OCI-LY1 (cell line): ENCODE measurements at regions not wholly inside any gene's neighbourhood (a gene's known extent, or its start where the extent isn't known, plus 50 kb on each side); places are given as distances from the start of the nearest gene placed in this dataset.
"Not testable (repeated sequence)": the region's sequence is repeated elsewhere in the genome, so short reads cannot be mapped to it uniquely, and the experiment has no call there.

Source experiments
- H2AFZ ChIP-seq: fragments of 200-600 bp; sonication (generic), shearing (Covaris generic); 2 replicates; pipeline ENCODE4 v1.6.0; 2014; ENCODE audit warnings: antibody characterized with exemption, mild to moderate bottlenecking, low read length
- H3F3A ChIP-seq: fragments of 200-600 bp; sonication (generic), shearing (Covaris generic); 2 replicates; pipeline ENCODE4 v1.6.0; 2014; ENCODE audit warnings: mild to moderate bottlenecking, antibody characterized with exemption, low read length, moderate library complexity; ENCODE audit not compliant: insufficient read depth
- H3K27ac ChIP-seq: fragments of 200-600 bp; sonication (generic); 2 replicates; pipeline ENCODE4 v1.5.1; 2014; ENCODE audit warnings: low read length, mixed run types, mild to moderate bottlenecking, low read depth; ENCODE audit not compliant: poor library complexity, severe bottlenecking
- H3K27me3 ChIP-seq: fragments of 200-600 bp; sonication (generic); 2 replicates; pipeline ENCODE4 v1.6.0; 2014; ENCODE audit warnings: antibody characterized with exemption, mild to moderate bottlenecking, low read length, moderate library complexity; ENCODE audit not compliant: insufficient read depth
- H3K36me3 ChIP-seq: fragments of 200-600 bp; sonication (generic); 2 replicates; pipeline ENCODE4 v1.6.1; 2014; ENCODE audit warnings: mild to moderate bottlenecking, antibody characterized with exemption, low read length, moderate library complexity, mixed read lengths; ENCODE audit not compliant: insufficient read depth
- H3K4me1 ChIP-seq: fragments of 200-600 bp; sonication (generic); 2 replicates; pipeline ENCODE4 v1.5.1; 2014; ENCODE audit warnings: mild to moderate bottlenecking, low read length, moderate library complexity; ENCODE audit not compliant: insufficient read depth, severe bottlenecking
- H3K4me2 ChIP-seq: fragments of 200-600 bp; sonication (generic), shearing (Covaris generic); 2 replicates; pipeline ENCODE4 v1.6.1; 2014; ENCODE audit warnings: low read length
- H3K4me3 ChIP-seq: fragments of 200-600 bp; sonication (generic); 2 replicates; pipeline ENCODE4 v1.5.1; 2014; ENCODE audit warnings: low read length, low read depth, mild to moderate bottlenecking, mixed read lengths; ENCODE audit not compliant: poor library complexity, severe bottlenecking
- H3K79me2 ChIP-seq: fragments of 200-600 bp; shearing (Covaris generic); 2 replicates; pipeline ENCODE4 v1.6.1; 2016; ENCODE audit warnings: mixed run types, low read length, mixed read lengths; ENCODE audit not compliant: insufficient read depth
- H3K9ac ChIP-seq: fragments of 200-600 bp; sonication (generic), shearing (Covaris generic); 2 replicates; pipeline ENCODE4 v1.6.1; 2014; ENCODE audit warnings: mild to moderate bottlenecking, low read length, mixed read lengths
- H3K9me2 ChIP-seq: fragments of 200-600 bp; sonication (generic), shearing (Covaris generic); 2 replicates; pipeline ENCODE4 v1.6.1; 2014; ENCODE audit warnings: low read depth, mild to moderate bottlenecking, low read length, mixed read lengths
- H3K9me3 ChIP-seq: fragments of 200-600 bp; shearing (Covaris generic); 2 replicates; pipeline ENCODE4 v1.6.1; 2014; ENCODE audit warnings: low read length, mixed read lengths
- H4K20me1 ChIP-seq: fragments of 200-600 bp; sonication (generic), shearing (Covaris generic); 2 replicates; pipeline ENCODE4 v1.6.0; 2016; ENCODE audit warnings: mild to moderate bottlenecking, low read length; ENCODE audit not compliant: insufficient read depth
- CTCF ChIP-seq: fragments of 200-600 bp; sonication (generic), shearing (Covaris generic); IDR thresholded peaks from 2 replicates; pipeline ENCODE4 v1.5.1; 2017; ENCODE audit warnings: mild to moderate bottlenecking, antibody characterized with exemption, low read length, moderate library complexity, mixed read lengths
- EZH2 ChIP-seq: fragments of 200-600 bp; sonication (generic), shearing (Covaris generic); IDR thresholded peaks from 2 replicates; pipeline ENCODE4 v1.8.0; 2017; ENCODE audit warnings: borderline replicate concordance, mixed run types, mild to moderate bottlenecking, antibody characterized with exemption, low read length, moderate library complexity, mixed read lengths

- Histone ChIP-seq H3F3A (no peaks in the 10 kb centered on the region), H3K79me2 (no peaks in the 10 kb centered on the region), H4K20me1 (no peaks in the 10 kb centered on the region), H3K4me1 (no peaks in the 10 kb centered on the region), H3K9me3 (no peaks in the 10 kb centered on the region), H3K27ac (no peak overlapping the region), H2AFZ (no peak overlapping the region), H3K4me2 (no peak overlapping the region), H3K27me3 (no peaks in the 10 kb centered on the region), H3K9ac (no peak overlapping the region), H3K36me3 (no peaks in the 10 kb centered on the region), H3K9me2 (no peaks in the 10 kb centered on the region), H3K4me3 (no peak overlapping the region)
- TF ChIP-seq CTCF (no peak), EZH2 (no peak)
These were observed 112.4 kb upstream of the EDA2R start for GRCh38 chrX:66751136-66751782.

GRCh38 chrX:66744519-66744918, 105.6 kb upstream of the EDA2R start:
- not testable (repeated sequence) for H2AFZ ChIP-seq, H3K4me1 ChIP-seq, H3F3A ChIP-seq, H3K79me2 ChIP-seq, H3K27ac ChIP-seq, H3K9ac ChIP-seq, H3K9me3 ChIP-seq, H3K4me3 ChIP-seq, H3K36me3 ChIP-seq, H3K9me2 ChIP-seq, H4K20me1 ChIP-seq, H3K4me2 ChIP-seq, H3K27me3 ChIP-seq

- H3K9me2 ChIP-seq: no peaks in the 10 kb centered on the region
- no peaks in the 10 kb centered on the region for H3K9me3 ChIP-seq
- H3F3A ChIP-seq: no peaks in the 10 kb centered on the region
- no peaks in the 10 kb centered on the region for H3K4me1 ChIP-seq
- no peak for TF ChIP-seq EZH2
- TF ChIP-seq CTCF: peak; percentile 48
- no peaks in the 10 kb centered on the region for H4K20me1 ChIP-seq
- no peak overlapping the region for H3K4me2 ChIP-seq
- H3K79me2 ChIP-seq: no peaks in the 10 kb centered on the region
- no peak overlapping the region for H2AFZ ChIP-seq
- no peak overlapping the region for H3K9ac ChIP-seq
- H3K36me3 ChIP-seq: no peaks in the 10 kb centered on the region
- H3K27ac ChIP-seq: no peak overlapping the region
- no peak overlapping the region for H3K4me3 ChIP-seq
- H3K27me3 ChIP-seq: no peaks in the 10 kb centered on the region
These were observed 92.5 kb upstream of the EDA2R start for GRCh38 chrX:66731398-66731797.

- H4K20me1 ChIP-seq: no peaks in the 10 kb centered on the region
- H3K9me3 ChIP-seq: no peaks in the 10 kb centered on the region
- TF ChIP-seq CTCF (peak; percentile 47), EZH2 (no peak)
- H3K9me2 ChIP-seq: no peaks in the 10 kb centered on the region
- H3K79me2 ChIP-seq: no peaks in the 10 kb centered on the region
- H3K4me2 ChIP-seq: no peak overlapping the region
- no peak overlapping the region for H3K9ac ChIP-seq
- H2AFZ ChIP-seq: no peak overlapping the region
- no peaks in the 10 kb centered on the region for H3K36me3 ChIP-seq
- no peaks in the 10 kb centered on the region for H3F3A ChIP-seq
- H3K4me3 ChIP-seq: no peak overlapping the region
- no peak overlapping the region for H3K27ac ChIP-seq
- H3K4me1 ChIP-seq: no peaks in the 10 kb centered on the region
- H3K27me3 ChIP-seq: no peaks in the 10 kb centered on the region
These were observed 90.0 kb upstream of the EDA2R start for GRCh38 chrX:66728818-66729271.
